A172 (cell line): ENCODE measurements at regions not wholly inside any gene's neighbourhood (a gene's known extent, or its start where the extent isn't known, plus 50 kb on each side); places are given as distances from the start of the nearest gene placed in this dataset.

ENCODE experiments used
- DNase-seq: peaks from one replicate; pipeline ENCODE4 v3.0.0-alpha.2; 2015; ENCODE audit warnings: low spot score

DNA sequence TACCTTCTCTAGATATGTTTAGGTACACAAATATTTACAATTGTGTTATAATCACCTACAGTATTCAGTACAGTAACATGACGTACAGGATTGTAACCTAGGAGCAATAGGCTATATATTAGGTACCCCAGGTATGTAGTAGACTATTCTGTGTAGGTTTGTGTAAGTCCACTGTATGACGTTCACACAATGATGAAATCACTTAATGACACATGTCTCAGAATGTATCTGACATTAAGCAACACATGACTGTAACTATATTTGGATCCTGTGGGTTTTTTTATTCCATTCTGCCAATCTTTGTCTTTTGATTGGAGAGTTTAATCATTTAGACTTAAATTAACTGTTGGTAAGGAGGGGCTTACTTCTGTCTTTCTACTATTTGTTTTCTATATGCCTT, 52.1 kb downstream of the STYXL2 start:
- DNase-seq, result no peak

DNA sequence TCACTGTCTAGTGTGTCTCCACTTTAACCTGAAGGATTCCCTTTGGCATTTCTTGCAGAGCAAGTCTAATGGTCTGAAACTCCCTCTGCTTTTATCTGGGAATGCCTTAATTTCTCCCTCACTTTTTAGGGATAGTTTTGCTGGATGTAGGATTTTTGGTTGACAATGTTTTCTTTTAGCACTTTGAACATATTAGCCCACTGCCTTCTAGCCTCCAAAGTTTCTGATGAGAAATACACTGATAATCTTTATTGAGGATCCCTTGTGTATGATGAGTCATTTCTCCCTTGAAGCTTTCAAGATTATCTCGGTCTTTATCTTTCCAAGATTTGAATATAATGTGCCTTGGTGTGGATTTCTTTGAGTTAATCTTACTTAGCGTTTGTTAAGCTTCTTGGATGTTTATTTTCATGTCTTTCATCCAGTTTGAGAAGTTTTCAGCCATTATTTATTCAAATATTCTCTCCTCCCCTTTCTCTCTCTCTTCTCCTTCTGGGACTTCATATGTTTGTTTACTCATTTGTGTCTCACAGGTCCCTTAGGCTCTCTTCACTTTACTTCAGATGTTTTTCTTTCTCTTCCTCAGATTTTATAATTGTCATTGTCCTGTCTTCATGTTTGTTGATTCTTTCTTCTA, 53.1 kb downstream of the STYXL2 start:
- DNase-seq, result no peak

DNA sequence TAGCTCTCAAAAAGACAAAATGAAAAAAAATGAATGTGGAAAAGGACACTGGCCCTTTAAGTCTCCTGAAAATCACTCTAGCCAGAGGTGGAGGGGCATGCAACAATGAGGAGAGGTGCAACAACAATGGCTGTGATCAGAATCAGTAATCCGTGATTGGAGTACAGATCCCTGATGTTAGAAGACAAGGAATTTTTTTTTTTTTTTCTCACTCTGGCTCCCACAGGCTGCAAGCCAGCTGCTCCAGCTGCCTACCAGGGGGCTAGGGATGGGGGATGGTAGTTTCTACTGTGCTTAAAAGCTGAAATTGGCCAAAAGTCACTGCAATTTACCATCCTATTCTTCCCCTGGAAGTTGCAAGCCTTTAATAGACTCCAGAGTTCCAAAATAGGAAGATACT, 54.5 kb downstream of the STYXL2 start:
- DNase-seq, result no peak

DNA sequence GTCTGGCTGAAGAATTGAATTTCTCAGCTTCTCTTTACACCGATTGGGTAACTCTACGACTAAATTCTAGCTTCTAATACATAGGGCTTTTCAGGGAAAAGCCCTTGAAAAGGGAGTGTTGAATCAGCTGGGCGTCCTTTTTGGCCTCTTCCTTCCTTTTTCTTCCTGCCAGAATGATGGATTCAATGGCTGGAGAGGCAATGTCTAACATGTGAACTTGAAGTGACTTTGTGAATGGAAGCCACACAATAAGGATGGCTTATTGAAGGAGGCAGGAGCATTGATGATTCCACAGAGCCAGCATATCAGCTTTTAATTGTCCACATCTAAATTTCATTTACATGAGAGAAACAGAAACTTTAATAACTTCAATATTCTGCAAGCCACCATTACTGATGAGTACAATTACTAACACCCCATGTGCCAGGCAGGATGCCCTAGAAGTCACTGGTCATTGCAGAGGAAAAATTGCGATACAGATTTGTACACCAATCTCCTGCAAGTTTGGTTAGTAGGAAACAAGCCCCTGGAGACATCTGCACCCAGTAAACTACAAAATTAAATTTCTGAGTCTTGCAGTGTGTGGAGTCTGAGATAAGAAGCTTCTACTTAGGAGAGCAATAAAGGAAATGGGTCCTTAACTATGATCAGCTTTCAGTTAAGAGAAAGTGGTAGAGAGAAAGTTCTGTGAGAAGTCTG, 56.1 kb downstream of the STYXL2 start:
- DNase-seq, result no peak

DNA sequence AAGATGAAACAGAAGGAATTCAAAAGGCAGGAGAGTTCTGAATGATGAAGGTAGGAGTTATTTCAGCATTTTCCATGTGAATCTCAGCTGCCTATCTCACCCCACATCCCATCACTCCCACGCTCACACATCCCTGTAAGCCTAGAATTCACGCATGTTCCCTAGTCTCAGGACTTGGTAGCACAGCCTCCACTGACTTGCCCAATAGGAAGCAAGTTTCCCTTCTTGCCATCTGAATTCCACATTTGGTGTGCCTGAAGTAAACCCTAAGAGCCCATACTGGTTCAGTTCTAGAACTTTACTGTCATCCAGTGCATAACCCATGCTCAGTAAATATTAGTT, 56.6 kb downstream of the STYXL2 start:
- DNase-seq, result no peak

DNA sequence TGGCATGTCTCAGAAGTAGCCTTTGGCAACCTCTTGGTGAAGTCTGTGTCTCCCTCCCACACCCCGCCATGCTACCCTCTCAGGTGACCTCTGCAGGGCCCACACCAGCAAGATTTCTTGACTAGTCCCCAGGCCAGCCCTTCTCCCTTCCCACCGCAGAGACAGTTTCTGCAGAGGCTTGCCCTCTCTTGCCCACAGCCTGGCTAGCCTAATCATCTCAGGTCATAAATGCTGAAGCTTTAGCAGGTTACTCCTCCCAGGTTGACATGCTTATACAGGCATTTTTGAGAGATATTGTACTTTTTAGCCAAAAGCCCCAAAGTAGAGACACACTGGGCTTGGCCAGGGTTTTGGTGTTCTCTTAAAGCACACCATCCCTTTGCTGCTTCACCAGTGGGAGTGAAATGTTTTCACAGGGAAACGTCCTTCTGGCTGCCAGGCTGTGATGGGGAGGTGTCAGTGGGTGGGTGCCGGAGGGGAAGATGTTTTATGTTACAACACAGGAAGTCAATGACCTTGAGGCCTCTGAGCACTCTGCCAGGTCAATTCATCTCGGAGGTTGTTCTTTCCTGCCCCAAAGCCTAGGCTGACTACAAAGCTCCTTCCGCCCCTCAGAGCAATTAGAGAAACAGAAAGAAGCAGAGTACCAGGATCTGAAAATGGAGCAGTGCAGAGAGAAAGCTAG, 58.5 kb downstream of the STYXL2 start:
- DNase-seq, result no peak

DNA sequence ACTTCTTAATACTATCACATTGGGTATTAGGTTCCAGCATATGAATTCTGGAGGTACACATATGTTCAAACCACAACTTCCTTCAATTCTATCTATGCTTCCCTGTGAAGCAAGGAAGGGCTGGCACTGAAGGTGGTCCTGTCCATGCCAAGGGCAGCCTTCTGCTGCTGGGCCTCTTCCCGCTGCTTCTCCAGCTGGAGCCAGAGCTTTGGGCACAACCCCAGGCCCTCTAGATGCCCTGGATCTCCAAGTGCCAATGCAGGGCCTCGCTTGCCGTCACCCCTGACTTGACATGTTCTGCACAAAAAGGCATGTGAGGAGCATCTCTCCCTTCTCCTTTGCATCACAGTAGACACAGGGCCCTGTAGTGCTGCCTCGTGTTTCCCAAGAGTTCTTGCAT, 62.6 kb downstream of the STYXL2 start:
- DNase-seq, result no peak

DNA sequence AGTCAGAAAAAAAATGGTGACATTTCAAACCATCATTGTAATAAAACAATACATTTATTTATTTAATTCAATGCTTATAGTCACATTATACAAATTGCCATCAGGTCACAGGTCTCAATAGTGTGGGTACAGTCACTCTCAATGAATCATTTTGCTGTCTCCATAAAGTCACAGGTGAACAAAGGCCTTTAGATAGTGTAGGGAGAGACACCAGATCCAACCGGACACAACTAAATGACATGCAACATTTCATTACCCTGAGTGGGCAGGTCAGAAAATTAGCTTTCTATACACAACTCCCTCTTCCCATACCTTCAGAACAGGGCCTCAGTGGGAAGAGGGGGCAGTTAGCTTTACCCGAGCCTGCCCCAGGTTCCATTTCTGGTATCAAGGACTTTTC, 63.2 kb downstream of the STYXL2 start:
- no peak for DNase-seq

DNA sequence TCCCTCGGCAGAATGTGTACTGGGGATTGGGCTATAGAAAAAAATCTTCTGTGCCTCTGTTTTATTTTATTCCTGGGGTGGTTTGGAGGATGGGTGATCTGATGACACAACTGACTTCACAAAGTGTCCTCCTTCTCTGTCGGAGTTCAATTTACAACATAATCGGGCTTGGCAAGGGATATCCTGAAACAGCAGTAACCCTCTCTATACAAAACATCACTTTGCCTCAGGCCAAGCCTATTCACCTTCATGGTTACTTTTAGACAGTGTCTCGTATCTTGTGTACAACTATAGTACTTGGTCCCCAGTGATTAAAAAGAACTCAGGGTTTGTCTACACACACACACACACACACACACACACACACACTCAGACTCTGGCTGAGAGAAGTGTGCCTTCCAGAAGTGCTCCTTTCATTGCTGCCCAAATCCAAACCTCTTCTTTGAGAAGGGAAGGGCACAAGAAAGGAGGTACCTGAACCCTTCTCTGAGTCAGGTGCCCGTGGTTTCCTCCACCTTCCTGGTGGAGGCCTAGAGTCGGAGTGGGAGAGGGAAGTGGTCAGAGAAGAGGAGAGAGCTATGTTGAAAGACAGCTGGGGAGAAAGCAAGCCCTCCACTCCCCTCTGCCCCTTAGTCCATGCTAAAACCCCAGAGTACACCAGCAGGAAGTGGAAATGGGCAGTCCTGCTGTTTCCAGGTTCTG, 62.4 kb upstream of the POU2F1 start:
- DNase-seq, result no peak

DNA sequence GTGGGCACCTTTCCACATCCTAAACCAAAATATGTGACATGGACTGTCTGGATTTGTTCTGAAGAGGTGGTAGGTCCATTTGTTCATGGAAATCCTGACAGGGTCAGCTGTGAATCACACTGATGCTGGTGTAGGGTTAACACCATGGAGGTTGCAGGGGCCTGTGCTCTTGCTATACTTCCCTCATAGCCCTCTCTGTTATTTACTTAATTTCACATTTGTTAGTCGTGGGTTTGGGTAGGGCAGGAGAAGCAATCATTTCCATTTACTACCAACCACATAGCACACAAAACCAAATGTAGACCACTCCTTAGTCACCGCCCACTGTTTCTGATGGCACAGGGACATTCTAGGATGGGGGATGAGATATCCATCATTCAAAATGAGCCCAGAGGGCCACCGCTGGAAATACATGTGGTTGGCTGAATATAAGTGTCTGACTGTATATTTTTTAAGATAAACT, 61.8 kb upstream of the POU2F1 start:
- DNase-seq, result no peak

DNA sequence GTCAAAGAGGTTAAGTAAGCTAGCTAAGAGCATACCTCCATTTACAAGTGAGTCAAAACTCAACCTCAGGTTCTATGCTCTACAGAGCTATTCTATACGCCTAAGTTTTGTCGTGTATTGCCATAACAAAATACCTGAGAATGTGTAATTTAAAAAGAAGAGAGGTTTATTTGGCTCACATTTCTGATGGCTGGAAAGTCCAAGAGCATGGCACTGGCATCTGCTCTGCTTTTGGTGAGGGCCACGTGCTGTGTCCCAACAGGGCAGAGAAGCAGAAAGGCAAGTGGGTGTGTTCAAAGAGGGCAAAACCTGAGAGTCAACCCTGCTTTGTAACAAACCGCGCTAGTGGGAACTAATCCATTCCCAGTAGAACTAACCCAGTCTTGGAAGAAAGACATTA, 60.9 kb upstream of the POU2F1 start:
- DNase-seq, result no peak

DNA sequence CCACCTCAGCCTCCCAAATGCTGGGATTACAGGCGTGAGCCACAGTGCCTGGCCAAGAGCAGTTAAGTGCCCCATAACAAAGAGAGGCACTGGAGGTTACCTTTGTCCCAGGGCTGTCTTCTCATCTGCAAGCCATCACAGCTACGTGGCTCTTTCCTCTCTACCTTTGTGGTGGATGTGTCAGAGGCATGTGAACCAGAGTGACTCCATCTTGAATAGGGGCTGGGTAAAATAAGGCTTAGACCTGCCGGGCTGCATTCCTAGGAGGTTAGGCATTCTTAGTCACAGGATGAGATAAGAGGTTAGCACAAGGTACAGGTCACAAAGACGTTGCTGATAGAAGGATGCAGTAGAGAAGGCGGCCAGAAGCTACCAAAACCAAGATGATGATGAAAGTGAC, 59.4 kb upstream of the POU2F1 start:
- DNase-seq, result peak; percentile 69

DNA sequence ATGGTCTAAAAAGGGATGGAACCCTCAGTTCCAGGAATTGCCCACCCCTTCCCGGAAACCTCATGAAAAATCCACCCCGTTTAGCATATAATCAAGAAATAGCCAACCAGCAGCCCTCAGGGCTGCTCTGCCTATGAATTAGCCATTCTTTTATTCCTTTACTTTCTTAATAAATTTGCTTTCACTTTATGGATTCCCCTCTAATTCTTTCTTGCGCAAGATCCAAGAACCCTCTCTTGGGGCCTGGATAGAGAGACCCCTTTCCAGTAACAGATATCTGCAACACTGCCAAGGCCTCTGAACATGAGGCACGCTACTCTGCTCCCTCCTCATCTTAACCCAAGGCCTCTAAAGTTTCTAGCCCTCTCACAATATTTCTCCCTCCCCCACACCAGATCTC, 58.9 kb upstream of the POU2F1 start:
- DNase-seq, result no peak

DNA sequence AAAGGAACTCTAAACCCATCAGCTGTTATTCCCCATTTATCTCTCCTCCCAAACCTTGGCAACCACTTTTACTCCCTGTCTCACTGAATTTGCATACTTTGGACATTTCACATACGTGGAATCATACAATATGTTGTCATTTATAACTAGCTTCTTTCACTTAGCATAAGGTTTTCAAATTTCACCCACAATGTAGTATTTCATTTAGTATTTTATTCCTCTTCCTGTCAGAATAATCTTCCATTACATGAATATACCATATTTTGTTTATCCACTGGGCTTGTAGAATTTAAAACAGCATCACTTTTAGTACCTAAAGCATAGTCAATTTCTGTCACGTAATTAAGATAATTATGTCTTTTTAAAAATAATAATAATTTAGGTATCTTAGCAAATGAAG, 55.5 kb upstream of the POU2F1 start:
- no peak for DNase-seq

DNA sequence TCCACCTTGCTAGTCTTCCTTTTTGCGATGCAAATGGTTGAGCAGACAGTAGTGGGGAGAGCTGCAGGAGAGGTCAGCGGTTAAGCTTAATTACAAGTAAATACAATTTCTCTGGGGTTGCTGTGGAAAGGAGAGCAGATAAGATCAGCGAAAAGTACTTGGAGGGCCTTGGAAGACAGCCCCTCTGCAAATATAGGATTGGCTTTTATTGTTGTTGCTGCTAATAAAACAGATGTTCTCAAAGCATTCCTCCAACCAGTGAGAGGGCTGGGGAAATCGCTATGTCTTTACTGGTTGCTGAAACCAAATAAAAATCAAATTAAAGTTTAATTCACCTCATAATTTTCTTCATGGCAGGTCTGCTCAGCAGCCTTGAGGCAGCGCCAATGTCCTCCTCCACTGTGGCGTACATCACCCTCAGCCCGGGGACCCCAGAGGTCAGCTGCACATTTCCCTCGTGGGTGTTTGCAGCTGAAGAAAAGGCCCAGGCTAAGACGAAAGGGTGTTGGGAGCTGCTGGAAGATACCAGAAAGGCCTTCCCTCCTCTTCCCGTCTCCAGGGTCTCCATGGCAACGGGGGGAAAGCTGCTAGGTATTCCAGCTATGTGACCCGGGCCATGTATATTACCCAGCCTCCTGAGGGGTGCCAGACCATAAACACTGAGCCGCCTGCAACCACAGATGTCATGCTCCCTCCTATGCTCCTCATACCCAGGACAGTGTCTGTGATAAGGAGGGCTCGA, 54.6 kb upstream of the POU2F1 start:
- no peak for DNase-seq

DNA sequence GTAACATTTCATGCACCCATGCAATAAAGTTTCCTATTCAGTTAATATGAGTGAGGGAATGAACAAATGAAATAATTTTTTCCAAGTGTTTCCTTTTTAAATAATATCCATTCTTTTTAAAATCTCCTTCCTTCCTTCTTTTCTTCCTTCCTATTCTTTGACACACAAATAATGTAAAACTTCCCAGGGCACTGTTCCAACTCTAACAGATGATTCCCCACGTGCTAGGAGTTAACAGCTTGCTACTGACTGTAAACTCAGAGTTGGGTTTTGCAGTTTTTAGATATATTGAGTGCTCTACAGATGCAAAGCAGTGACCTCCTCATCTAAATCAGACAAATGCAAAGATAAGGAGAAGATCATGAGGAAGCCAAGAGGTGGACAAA, 54.0 kb upstream of the POU2F1 start:
- no peak for DNase-seq

DNA sequence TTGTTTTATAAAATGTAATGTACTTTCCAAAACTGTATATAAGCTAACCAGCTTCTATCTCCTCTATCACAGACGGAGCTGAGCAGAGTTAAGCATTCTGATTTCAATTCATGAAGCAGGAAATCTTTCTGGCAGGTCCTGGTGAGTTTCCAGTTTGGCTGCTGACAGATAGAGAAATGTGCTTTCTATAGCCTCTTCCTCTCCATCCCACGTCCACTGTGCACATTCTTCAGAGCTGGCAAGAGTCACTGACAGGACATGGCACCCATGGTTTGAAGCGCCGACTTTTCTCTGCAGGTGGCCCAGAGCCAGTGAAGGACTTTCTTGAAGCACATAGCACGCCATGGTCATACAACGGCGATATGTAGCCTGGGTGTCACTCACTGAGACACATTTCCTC, 52.3 kb upstream of the POU2F1 start:
- no peak for DNase-seq

DNA sequence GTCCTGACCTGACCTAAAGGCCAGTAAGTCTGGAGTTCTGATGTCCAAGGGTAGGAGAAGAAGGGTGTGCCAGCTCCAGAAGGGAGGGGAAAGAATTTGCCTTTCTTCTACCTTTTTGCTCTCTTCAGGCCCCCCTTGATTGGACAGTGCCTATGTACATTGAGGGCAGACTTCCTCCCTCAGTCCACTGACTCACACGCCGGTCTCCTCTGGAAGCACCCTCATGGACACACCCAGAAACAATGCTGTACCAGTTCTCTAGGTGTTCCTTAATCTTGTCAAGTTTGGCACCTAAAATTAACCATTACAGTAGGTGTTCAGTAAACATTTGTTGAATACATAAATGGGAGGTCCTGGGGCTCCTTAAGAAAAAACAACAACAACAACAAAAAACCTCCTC, 51.0 kb upstream of the POU2F1 start:
- no peak for DNase-seq
